H1 (cell line): ENCODE measurements at regions not wholly inside any gene's neighbourhood (a gene's known extent, or its start where the extent isn't known, plus 50 kb on each side); places are given as distances from the start of the nearest gene placed in this dataset.

Source experiments
- CHD7 ChIP-seq: fragments of 300-600 bp; sonication (generic); IDR thresholded peaks from 2 replicates; pipeline ENCODE4 v1.7.1; 2012; ENCODE audit warnings: low read length, moderate library complexity, mild to moderate bottlenecking, inconsistent platforms; ENCODE audit not compliant: insufficient replicate concordance
- FOSL1 ChIP-seq: IDR thresholded peaks from 2 replicates; pipeline ENCODE4 v1.6.1; 2011; ENCODE audit warnings: mild to moderate bottlenecking, low read depth, low read length, moderate library complexity; ENCODE audit not compliant: insufficient read depth
- SAP30 ChIP-seq: fragments of 300-600 bp; sonication (generic); IDR thresholded peaks from 2 replicates; pipeline ENCODE4 v1.7.1; 2012; ENCODE audit warnings: low read length, moderate library complexity, mild to moderate bottlenecking, inconsistent platforms; ENCODE audit not compliant: insufficient read depth, insufficient replicate concordance
- SIN3A ChIP-seq, 2 experiments: IDR thresholded peaks in 1 of 2; conservative IDR thresholded peaks in 1 of 2; 2 replicates each; pipeline ENCODE4 v1.6.1; 2011 to 2012; ENCODE audit warnings: low read length in 2 of 2, improper control_type of control experiment in 1 of 2, low read depth in 1 of 2, mild to moderate bottlenecking in 1 of 2
- TCF12 ChIP-seq: IDR thresholded peaks from 2 replicates; pipeline ENCODE4 v1.6.1; 2011; ENCODE audit warnings: low read depth, mild to moderate bottlenecking, low read length

DNA sequence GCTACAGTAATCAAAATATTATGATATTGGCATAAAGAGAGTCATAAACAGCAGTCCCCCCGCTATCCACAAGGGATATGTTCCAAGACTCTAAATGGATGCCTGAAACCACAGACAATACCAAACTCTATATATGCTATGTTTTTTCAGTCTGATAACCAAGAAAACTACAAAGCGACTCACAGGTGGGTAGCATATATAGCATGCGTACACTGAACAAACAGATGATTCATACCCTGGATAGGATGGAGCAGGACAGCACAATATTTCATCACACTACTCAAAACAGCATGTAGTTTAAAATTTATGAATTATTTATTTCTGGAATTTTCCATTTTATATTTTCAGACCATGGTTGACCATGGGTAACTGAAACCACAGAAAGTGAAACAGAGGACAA, 87.0 kb upstream of the PPP2R3A start (continued):
- no peak for TF ChIP-seq CHD7
- no peak for TF ChIP-seq TCF12
- TF ChIP-seq SAP30: no peak
- TF ChIP-seq SIN3A (conservative IDR thresholded peaks at IDR 0.05 in 1 of 2, IDR thresholded peaks at IDR 0.05 in 1 of 2; ENCODE audit: low read depth in 1 of 2, low read length in 2 of 2): no peak
- TF ChIP-seq FOSL1: no peak
